Esophagus squamous epithelium (tissue), 5 donors: ENCODE measurements at regions not wholly inside any gene's neighbourhood (a gene's known extent, or its start where the extent isn't known, plus 50 kb on each side); places are given as distances from the start of the nearest gene placed in this dataset.

Experiments
- DNase-seq: peaks from one replicate; lab custom pipeline; 2025; lab: John Stamatoyannopoulos, UW
- H3K27ac ChIP-seq, 4 donors: fragments of 200-600 bp; sonication (generic); one replicate each; pipeline ENCODE4 v1.5.1; 2016 to 2019; ENCODE audit warnings: mild to moderate bottlenecking in 1 of 4
- H3K27me3 ChIP-seq, 4 donors: fragments of 200-600 bp; sonication (generic); 1 replicate in 3 of 4; 2 replicates in 1 of 4; pipeline versions ENCODE4 v1.5.1 to v1.6.0; 2017 to 2021; ENCODE audit warnings: antibody characterized with exemption in 1 of 4
- H3K36me3 ChIP-seq, 3 donors: fragments of 200-600 bp; sonication (generic); one replicate each; pipeline ENCODE4 v1.5.1; 2016 to 2019
- H3K4me1 ChIP-seq, 3 donors: fragments of 200-600 bp; sonication (generic); one replicate each; pipeline ENCODE4 v1.5.1; 2017 to 2019
- H3K4me3 ChIP-seq, 4 donors: fragments of 200-600 bp; sonication (generic); 1 replicate in 3 of 4; 2 replicates in 1 of 4; pipeline ENCODE4 v1.5.1; 2016 to 2019; ENCODE audit warnings: mild to moderate bottlenecking in 2 of 4, moderate library complexity in 1 of 4
- H3K9me3 ChIP-seq, 3 donors: fragments of 200-600 bp; sonication (generic); one replicate each; pipeline ENCODE4 v1.5.1; 2016 to 2019
- POLR2A ChIP-seq, 4 donors: fragments of 450-650 bp; IDR thresholded peaks; one replicate each; pipeline ENCODE4 v1.6.1; 2017; ENCODE audit warnings: antibody characterized with exemption in 4 of 4, mild to moderate bottlenecking in 4 of 4, moderate library complexity in 3 of 4
- WGBS, 2 donors: methylation state at CpG; one replicate each; pipeline ENCODE4 v1.1.5; 2018; 5-methylcytosine and 5-hydroxymethylcytosine counted together
- intact Hi-C: fragments of 100-400 bp; cut with DNase I; formaldehyde crosslinking; loops from one replicate; pipeline ENCODE4 v1.15.0; 2022
- TF ChIP-seq, protein P1 (sequence below), 6 experiments: fragments of 450-650 bp in 4 of 6; fragments of 200-600 bp in 2 of 6; sonication (generic) in 2 of 6; IDR thresholded peaks; one replicate each; pipeline ENCODE4 v1.5.1; 2016 to 2019; ENCODE audit warnings: antibody characterized with exemption in 6 of 6, mild to moderate bottlenecking in 4 of 6, moderate library complexity in 4 of 6
- donor health status: DM: yes; HTN: yes; CAD: no.

DNA sequence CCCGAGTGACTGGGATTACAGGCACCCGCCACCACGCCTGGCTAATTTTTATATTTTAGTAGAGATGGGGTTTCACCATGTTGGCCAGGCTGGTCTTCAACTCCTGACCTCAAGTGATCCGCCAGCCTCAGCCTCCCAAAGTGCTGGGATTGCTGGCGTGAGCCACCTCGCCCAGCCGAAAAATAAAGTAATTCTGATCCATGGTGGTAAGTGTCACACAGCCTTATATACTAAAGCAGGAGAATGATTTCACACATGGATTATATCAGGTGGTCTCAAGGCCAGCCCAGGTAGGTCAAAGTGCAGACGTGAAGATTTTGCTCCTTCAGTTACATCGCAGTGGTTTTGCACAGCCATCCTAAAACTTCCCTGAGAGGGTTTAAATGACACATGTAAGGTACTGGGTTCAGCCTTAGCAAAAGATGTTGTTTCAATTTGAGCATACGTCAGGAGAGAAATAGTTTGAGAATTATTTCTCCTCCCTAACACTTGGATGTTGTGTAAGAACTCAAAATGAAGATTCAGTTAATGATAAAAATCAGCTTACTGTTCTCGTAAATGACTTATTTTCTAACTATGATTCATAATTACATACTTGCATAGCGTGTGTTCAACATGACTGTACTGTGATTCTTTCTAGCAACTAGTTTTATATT, 93.0 kb upstream of the SLC39A10 start:
- intact Hi-C loops, result no loop called here
- 67 to 72% methylated on average over 11 to 12 of the region's 12 CpGs for WGBS, 2 donors
- TF ChIP-seq, protein P1, sequence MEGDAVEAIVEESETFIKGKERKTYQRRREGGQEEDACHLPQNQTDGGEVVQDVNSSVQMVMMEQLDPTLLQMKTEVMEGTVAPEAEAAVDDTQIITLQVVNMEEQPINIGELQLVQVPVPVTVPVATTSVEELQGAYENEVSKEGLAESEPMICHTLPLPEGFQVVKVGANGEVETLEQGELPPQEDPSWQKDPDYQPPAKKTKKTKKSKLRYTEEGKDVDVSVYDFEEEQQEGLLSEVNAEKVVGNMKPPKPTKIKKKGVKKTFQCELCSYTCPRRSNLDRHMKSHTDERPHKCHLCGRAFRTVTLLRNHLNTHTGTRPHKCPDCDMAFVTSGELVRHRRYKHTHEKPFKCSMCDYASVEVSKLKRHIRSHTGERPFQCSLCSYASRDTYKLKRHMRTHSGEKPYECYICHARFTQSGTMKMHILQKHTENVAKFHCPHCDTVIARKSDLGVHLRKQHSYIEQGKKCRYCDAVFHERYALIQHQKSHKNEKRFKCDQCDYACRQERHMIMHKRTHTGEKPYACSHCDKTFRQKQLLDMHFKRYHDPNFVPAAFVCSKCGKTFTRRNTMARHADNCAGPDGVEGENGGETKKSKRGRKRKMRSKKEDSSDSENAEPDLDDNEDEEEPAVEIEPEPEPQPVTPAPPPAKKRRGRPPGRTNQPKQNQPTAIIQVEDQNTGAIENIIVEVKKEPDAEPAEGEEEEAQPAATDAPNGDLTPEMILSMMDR (IDR thresholded peaks at IDR 0.05), result no peak
- TF ChIP-seq POLR2A (IDR thresholded peaks at IDR 0.05), result no peak
- no peaks in the 10 kb centered on the region for H3K36me3 ChIP-seq
- peaks cover 0 to 9% (median 0%) of the 10 kb centered on the region in 3 donors for H3K4me1 ChIP-seq
- no peaks in the 10 kb centered on the region for H3K9me3 ChIP-seq
- DNase-seq, result no peak
- H3K27me3 ChIP-seq, result no peaks in the 10 kb centered on the region
- peak overlapping the region in 2 of 4 donors; percentile 33 to 51 for H3K27ac ChIP-seq
- no peak overlapping the region for H3K4me3 ChIP-seq

DNA sequence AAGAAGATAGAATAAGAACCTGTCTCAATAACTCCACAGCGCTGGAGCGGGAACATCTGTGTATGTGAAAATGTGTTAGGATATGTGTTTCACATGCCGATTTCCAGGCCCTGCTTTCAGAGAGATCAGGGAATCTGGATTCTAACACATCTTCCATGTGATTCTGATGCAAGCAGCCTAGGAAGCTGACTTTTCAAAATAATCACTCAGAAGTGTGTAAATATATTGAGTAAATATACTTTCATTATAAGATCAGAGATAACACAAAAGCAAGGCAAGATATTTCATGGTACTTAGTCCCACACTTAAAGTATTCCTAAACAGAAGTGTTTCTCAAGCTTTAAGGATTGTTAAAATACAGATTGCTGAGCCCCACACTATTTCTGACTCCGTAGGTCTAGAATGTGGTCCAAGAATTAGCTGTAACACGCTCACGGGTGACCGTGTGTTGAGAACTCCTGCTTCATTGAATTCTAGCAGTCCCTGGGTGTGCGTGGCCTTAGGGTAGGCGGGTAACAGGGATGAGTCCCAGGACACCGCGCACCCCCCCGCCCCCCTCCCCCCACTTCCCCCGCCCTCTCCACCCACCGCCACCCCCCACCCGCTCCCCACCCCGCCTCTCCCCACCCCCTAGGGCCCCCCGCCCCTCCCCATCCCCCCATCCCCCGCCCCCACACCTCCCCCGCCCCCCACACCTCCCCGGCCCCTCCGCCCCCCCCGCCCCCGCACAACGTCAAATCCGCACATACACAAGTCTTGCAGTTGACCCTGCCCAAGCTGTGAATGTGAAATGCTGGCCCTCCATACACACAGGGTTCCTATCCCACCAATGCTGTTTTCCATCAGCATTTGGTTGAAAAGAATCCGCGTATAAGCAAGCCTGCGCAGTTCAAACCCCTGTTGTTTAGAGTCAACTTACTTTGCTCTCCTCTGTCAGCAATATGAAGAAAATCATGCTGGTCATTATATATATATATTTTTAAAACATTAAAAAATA, 94.2 kb upstream of the SLC39A10 start:
- no peak for TF ChIP-seq POLR2A (IDR thresholded peaks at IDR 0.05)
- TF ChIP-seq, protein P1 (IDR thresholded peaks at IDR 0.05), result no peak
- peak overlapping the region in 2 of 4 donors; percentile 33 to 73 for H3K27ac ChIP-seq
- H3K36me3 ChIP-seq, result no peaks in the 10 kb centered on the region
- H3K4me3 ChIP-seq, result peak overlapping the region in 1 of 4 donors; percentile 25
- peaks cover 0 to 9% (median 0%) of the 10 kb centered on the region in 3 donors for H3K4me1 ChIP-seq
- 57 to 63% methylated on average over 12 to 13 of the region's 28 CpGs for WGBS, 2 donors
- no peaks in the 10 kb centered on the region for H3K9me3 ChIP-seq
- intact Hi-C loops, result no loop called here
- H3K27me3 ChIP-seq, result no peaks in the 10 kb centered on the region
- DNase-seq, result no peak

DNA sequence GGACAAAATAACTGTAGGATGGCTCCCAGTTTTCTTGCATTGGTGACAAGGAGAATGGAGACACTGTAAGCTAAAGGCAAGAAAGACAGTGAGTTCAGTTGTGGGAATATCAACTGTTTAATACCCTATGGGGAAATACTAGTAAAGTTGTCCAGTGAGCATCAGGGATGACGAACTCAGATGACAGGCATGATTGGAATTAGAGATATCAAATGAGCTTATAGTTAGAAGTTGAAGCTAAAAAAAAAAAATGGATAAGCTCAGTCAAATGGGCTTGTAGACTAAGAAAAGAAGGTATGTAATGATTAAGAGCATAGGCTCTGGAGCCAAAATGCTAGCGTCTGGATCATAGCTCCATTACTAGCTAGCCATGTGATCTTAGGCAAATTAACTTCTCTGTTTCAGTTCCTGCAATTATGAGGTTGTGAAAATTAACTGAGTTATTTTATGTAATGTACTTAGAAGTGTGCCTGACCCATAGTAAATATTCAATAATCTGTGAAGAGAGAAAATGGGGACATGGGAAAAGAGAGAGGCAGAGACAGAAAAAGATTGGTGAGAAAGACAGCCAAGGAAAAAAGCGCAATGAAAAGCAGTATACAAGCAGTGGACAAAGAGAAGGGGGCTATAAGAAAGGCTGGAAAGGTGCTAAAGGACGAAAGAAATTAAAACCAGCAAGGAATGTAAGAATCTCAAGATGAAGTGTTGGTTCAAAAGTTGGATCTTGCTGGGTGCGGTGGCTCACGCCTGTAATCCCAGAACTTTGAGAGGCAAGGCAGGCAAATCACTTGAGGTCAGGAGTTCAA, 95.7 kb upstream of the SLC39A10 start:
- H3K4me1 ChIP-seq, result peaks cover 0 to 9% (median 0%) of the 10 kb centered on the region in 3 donors
- no peak for TF ChIP-seq POLR2A (IDR thresholded peaks at IDR 0.05)
- TF ChIP-seq, protein P1 (IDR thresholded peaks at IDR 0.05), result no peak
- H3K4me3 ChIP-seq, result no peak overlapping the region
- no peak for DNase-seq
- WGBS, 2 donors, result 78 to 80% methylated on average over 6 of the region's 6 CpGs
- no peaks in the 10 kb centered on the region for H3K36me3 ChIP-seq
- H3K9me3 ChIP-seq, result no peaks in the 10 kb centered on the region
- intact Hi-C loops, result no loop called here
- peak overlapping the region in 2 of 4 donors; percentile 64 to 69 for H3K27ac ChIP-seq
- H3K27me3 ChIP-seq, result no peaks in the 10 kb centered on the region

DNA sequence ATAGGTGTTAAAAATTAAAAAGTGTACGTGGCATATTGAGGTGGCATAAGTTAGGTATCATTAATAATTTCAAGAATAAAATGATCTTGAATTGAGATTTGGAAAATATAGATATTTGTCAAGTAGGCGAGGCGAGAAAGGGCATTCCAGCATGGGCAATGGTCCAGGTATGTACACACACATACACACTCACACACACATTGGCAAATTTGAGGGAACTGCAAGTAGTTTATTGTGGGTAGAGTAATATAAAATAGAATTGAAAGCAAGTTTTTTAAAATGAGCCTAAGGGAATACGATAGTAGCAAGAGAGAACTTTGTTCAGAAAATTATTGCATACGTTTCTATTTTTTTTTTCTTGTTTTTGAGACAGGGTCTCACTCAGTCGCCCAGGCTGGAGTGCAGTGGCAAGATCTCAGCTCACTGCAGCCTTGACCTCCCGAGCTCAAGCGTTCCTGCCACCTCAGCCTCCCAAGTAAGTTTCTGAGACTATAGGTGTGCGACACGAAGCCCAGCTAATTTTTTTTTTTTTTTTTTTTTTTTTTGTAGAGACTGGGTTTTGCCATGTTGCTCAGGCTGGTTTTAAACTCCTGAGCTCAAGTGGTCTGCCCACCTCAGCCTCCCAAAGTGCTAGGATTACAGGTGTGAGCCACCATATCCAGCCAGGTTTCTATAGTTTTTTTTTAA, 96.7 kb upstream of the SLC39A10 start:
- Histone ChIP-seq H3K9me3 (no peaks in the 10 kb centered on the region), H3K27me3 (no peaks in the 10 kb centered on the region), H3K27ac (peak overlapping the region in 2 of 4 donors; percentile 29 to 69), H3K4me1 (peaks cover 0 to 9% (median 0%) of the 10 kb centered on the region in 3 donors), H3K4me3 (no peak overlapping the region), H3K36me3 (no peaks in the 10 kb centered on the region)
- intact Hi-C loops, result no loop called here
- no peak for TF ChIP-seq POLR2A (IDR thresholded peaks at IDR 0.05)
- TF ChIP-seq, protein P1 (IDR thresholded peaks at IDR 0.05), result no peak
- DNase-seq, result no peak
- 70 to 73% methylated on average over 10 of the region's 10 CpGs for WGBS, 2 donors
